OCI-LY1 (cell line): ENCODE measurements at regions not wholly inside any gene's neighbourhood (a gene's known extent, or its start where the extent isn't known, plus 50 kb on each side); places are given as distances from the start of the nearest gene placed in this dataset.
"Not testable (repeated sequence)": the region's sequence is repeated elsewhere in the genome, so short reads cannot be mapped to it uniquely, and the experiment has no call there.

Experiments used
- H2AFZ ChIP-seq: fragments of 200-600 bp; sonication (generic), shearing (Covaris generic); 2 replicates; pipeline ENCODE4 v1.6.0; 2014; ENCODE audit warnings: antibody characterized with exemption, mild to moderate bottlenecking, low read length
- H3F3A ChIP-seq: fragments of 200-600 bp; sonication (generic), shearing (Covaris generic); 2 replicates; pipeline ENCODE4 v1.6.0; 2014; ENCODE audit warnings: mild to moderate bottlenecking, antibody characterized with exemption, low read length, moderate library complexity; ENCODE audit not compliant: insufficient read depth
- H3K27ac ChIP-seq: fragments of 200-600 bp; sonication (generic); 2 replicates; pipeline ENCODE4 v1.5.1; 2014; ENCODE audit warnings: low read length, mixed run types, mild to moderate bottlenecking, low read depth; ENCODE audit not compliant: poor library complexity, severe bottlenecking
- H3K27me3 ChIP-seq: fragments of 200-600 bp; sonication (generic); 2 replicates; pipeline ENCODE4 v1.6.0; 2014; ENCODE audit warnings: antibody characterized with exemption, mild to moderate bottlenecking, low read length, moderate library complexity; ENCODE audit not compliant: insufficient read depth
- H3K36me3 ChIP-seq: fragments of 200-600 bp; sonication (generic); 2 replicates; pipeline ENCODE4 v1.6.1; 2014; ENCODE audit warnings: mild to moderate bottlenecking, antibody characterized with exemption, low read length, moderate library complexity, mixed read lengths; ENCODE audit not compliant: insufficient read depth
- H3K4me1 ChIP-seq: fragments of 200-600 bp; sonication (generic); 2 replicates; pipeline ENCODE4 v1.5.1; 2014; ENCODE audit warnings: mild to moderate bottlenecking, low read length, moderate library complexity; ENCODE audit not compliant: insufficient read depth, severe bottlenecking
- H3K4me2 ChIP-seq: fragments of 200-600 bp; sonication (generic), shearing (Covaris generic); 2 replicates; pipeline ENCODE4 v1.6.1; 2014; ENCODE audit warnings: low read length
- H3K4me3 ChIP-seq: fragments of 200-600 bp; sonication (generic); 2 replicates; pipeline ENCODE4 v1.5.1; 2014; ENCODE audit warnings: low read length, low read depth, mild to moderate bottlenecking, mixed read lengths; ENCODE audit not compliant: poor library complexity, severe bottlenecking
- H3K79me2 ChIP-seq: fragments of 200-600 bp; shearing (Covaris generic); 2 replicates; pipeline ENCODE4 v1.6.1; 2016; ENCODE audit warnings: mixed run types, low read length, mixed read lengths; ENCODE audit not compliant: insufficient read depth
- H3K9ac ChIP-seq: fragments of 200-600 bp; sonication (generic), shearing (Covaris generic); 2 replicates; pipeline ENCODE4 v1.6.1; 2014; ENCODE audit warnings: mild to moderate bottlenecking, low read length, mixed read lengths
- H3K9me2 ChIP-seq: fragments of 200-600 bp; sonication (generic), shearing (Covaris generic); 2 replicates; pipeline ENCODE4 v1.6.1; 2014; ENCODE audit warnings: low read depth, mild to moderate bottlenecking, low read length, mixed read lengths
- H3K9me3 ChIP-seq: fragments of 200-600 bp; shearing (Covaris generic); 2 replicates; pipeline ENCODE4 v1.6.1; 2014; ENCODE audit warnings: low read length, mixed read lengths
- H4K20me1 ChIP-seq: fragments of 200-600 bp; sonication (generic), shearing (Covaris generic); 2 replicates; pipeline ENCODE4 v1.6.0; 2016; ENCODE audit warnings: mild to moderate bottlenecking, low read length; ENCODE audit not compliant: insufficient read depth
- EZH2 ChIP-seq: fragments of 200-600 bp; sonication (generic), shearing (Covaris generic); IDR thresholded peaks from 2 replicates; pipeline ENCODE4 v1.8.0; 2017; ENCODE audit warnings: borderline replicate concordance, mixed run types, mild to moderate bottlenecking, antibody characterized with exemption, low read length, moderate library complexity, mixed read lengths
- TF ChIP-seq, protein P1 (sequence below): fragments of 200-600 bp; sonication (generic), shearing (Covaris generic); IDR thresholded peaks from 2 replicates; pipeline ENCODE4 v1.5.1; 2017; ENCODE audit warnings: mild to moderate bottlenecking, antibody characterized with exemption, low read length, moderate library complexity, mixed read lengths

DNA sequence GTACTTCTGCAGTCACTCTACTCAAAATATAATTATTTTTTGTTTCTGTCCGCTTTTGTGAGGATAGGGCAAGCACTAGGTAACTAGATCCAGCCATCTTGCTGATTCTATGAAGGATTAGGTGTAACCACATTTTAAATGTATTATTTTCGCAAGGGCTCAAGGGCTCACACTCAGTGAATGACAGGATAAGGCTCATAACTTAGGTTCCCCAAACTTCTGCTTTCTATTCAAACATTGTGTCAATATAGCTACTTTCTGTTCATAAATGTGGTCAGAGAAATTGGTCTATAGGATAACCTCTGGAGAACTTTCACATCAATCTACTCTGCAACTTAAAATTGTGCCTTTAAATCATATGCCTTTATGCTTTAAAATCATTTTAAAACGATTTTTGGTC, 1141.2 kb downstream of the SORCS1 start:
- no peak overlapping the region for H3K4me2 ChIP-seq
- H2AFZ ChIP-seq: no peak overlapping the region
- no peak overlapping the region for H3K9ac ChIP-seq
- TF ChIP-seq, protein P1, sequence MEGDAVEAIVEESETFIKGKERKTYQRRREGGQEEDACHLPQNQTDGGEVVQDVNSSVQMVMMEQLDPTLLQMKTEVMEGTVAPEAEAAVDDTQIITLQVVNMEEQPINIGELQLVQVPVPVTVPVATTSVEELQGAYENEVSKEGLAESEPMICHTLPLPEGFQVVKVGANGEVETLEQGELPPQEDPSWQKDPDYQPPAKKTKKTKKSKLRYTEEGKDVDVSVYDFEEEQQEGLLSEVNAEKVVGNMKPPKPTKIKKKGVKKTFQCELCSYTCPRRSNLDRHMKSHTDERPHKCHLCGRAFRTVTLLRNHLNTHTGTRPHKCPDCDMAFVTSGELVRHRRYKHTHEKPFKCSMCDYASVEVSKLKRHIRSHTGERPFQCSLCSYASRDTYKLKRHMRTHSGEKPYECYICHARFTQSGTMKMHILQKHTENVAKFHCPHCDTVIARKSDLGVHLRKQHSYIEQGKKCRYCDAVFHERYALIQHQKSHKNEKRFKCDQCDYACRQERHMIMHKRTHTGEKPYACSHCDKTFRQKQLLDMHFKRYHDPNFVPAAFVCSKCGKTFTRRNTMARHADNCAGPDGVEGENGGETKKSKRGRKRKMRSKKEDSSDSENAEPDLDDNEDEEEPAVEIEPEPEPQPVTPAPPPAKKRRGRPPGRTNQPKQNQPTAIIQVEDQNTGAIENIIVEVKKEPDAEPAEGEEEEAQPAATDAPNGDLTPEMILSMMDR: no peak
- TF ChIP-seq EZH2: no peak
- no peak overlapping the region for H3K27ac ChIP-seq
- H3K36me3 ChIP-seq: no peaks in the 10 kb centered on the region
- no peaks in the 10 kb centered on the region for H3F3A ChIP-seq
- no peaks in the 10 kb centered on the region for H3K9me2 ChIP-seq
- H3K27me3 ChIP-seq: no peaks in the 10 kb centered on the region
- no peak overlapping the region for H3K4me3 ChIP-seq
- H4K20me1 ChIP-seq: no peaks in the 10 kb centered on the region
- no peaks in the 10 kb centered on the region for H3K9me3 ChIP-seq
- no peaks in the 10 kb centered on the region for H3K4me1 ChIP-seq
- no peaks in the 10 kb centered on the region for H3K79me2 ChIP-seq

DNA sequence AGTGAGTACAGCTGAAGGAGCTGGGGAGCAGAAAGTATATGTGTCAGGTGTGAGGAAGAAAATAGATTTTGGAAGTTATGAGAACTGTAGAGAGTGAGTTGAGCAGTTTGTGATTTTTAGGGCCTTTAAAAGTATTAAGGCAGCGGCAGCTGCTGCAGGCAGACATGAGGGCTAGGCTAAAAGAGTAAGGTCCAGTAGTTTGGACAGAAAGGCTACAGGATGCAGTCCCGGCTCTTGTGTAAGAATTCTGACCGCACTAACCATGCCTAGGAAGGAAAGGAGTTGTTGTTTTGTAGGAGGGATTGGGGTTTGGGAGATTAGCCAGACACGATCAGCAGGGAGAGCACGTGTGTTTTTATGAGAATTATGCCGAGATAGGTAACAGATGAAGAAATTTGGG, 1144.9 kb downstream of the SORCS1 start:
- not testable (repeated sequence) for H3K79me2 ChIP-seq, H3K4me2 ChIP-seq, H3K4me1 ChIP-seq, H3K4me3 ChIP-seq, H3K9ac ChIP-seq, H3K36me3 ChIP-seq, H3K9me2 ChIP-seq, H2AFZ ChIP-seq, H3F3A ChIP-seq, H3K27ac ChIP-seq, H4K20me1 ChIP-seq, H3K27me3 ChIP-seq, H3K9me3 ChIP-seq

DNA sequence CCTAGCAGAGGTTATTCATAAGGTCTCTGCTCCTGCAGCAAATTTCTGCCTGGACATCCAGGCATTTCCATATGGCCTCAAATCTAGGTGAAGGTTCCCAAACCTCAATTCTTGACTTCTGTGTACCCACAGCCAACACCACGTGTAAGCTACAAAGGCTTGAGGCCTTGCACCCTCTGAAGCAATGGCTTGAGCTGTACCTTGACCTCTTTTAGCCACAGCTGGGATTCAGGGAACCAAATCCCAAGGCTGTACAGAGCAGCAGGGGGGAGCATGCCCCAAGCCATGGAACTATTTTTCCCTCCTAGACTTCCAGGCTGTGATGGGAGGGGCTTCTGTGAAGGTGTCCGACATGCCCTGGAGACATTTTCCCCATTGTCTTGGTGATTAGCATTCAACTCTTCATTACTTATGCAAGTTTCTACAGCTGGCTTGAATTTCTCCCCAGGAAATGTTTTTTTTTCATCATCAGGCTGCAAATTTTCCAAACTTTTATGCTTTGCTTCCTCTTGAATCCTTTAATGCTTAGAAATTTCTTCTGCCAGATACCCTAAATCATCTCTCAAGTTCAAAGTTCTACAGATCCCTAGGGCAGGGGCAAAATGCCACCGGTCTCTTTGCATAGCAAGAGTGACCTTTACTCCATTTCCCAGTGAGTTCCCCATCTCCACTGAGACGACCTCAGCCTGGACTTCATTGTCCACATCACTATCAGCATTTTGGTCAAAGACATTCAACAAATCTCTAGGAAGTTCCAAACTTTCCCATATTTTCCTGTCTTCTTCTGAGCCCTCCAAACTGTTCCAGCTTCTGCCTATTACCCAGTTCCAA, 1148.9 kb downstream of the SORCS1 start:
- H3K9me3 ChIP-seq, H3K4me2 ChIP-seq, H3F3A ChIP-seq, H3K4me1 ChIP-seq, H3K79me2 ChIP-seq, H3K9me2 ChIP-seq, H3K27ac ChIP-seq, H2AFZ ChIP-seq, H3K4me3 ChIP-seq, H4K20me1 ChIP-seq, H3K36me3 ChIP-seq, H3K27me3 ChIP-seq, H3K9ac ChIP-seq: not testable (repeated sequence)

DNA sequence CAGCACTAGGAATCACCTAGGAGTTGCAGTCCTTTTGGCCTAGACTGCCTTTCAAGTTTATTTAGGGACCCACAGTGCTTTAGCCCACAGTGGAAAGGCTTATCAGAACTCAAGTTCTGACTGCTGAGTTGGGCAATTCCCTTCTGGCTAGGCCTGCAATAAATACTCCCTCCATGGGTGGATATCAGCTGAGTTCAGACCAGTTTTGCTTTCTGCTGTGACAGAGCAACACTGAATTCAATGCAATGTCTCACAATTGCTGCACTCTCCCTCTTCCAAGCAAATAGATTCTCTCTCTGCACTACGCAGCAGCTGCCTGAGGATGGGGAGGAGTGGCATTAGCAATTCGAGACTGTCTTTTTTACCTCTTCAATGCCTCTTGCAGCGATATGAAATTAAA, 1153.3 kb downstream of the SORCS1 start:
- Histone ChIP-seq H3K27me3 (no peaks in the 10 kb centered on the region), H3F3A (no peaks in the 10 kb centered on the region), H3K4me3 (no peak overlapping the region), H3K4me1 (no peaks in the 10 kb centered on the region), H3K79me2 (no peaks in the 10 kb centered on the region), H3K27ac (no peak overlapping the region), H3K9me2 (no peaks in the 10 kb centered on the region), H3K9ac (no peak overlapping the region), H4K20me1 (no peaks in the 10 kb centered on the region), H3K9me3 (no peaks in the 10 kb centered on the region), H3K36me3 (no peaks in the 10 kb centered on the region), H2AFZ (no peak overlapping the region), H3K4me2 (no peak overlapping the region)
- no peak for TF ChIP-seq EZH2
- TF ChIP-seq, protein P1: no peak
